ENCODE measurements at regions not wholly inside any gene's neighbourhood (a gene's known extent, or its start where the extent isn't known, plus 50 kb on each side); places are given as distances from the start of the nearest gene placed in this dataset.
"Not testable (repeated sequence)": the region's sequence is repeated elsewhere in the genome, so short reads cannot be mapped to it uniquely, and the experiment has no call there.

DNA sequence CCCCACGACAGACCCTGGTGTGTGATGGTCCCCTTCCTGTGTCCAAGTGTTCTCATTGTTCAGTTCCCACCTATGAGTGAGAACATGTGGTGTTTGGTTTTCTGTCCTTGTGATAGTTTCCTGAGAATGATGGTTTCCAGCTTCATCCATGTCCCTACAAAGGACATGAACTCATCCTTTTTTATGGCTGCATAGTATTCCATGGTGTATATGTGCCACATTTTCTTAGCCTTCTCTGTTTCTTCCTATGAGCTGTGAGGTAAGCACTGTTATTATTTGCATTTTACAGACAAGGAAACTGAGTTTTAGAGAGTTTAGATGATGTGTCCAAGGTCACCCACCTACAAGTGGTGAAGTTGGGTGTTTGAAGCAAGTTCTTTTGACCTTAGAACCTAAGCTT lies 51.1 kb upstream of the BNC1 start:
- not testable (repeated sequence) for H3K27ac ChIP-seq (ENCODE audit: low read depth, low read length); H3K79me2 ChIP-seq (ENCODE audit: insufficient read depth, low read length); H2AFZ ChIP-seq (ENCODE audit: low read length); H3K36me3 ChIP-seq (ENCODE audit: insufficient read depth, low read length); H3K4me1 ChIP-seq (ENCODE audit: insufficient read depth, low read length); H3K27me3 ChIP-seq (ENCODE audit: insufficient read depth, low read length); DNase-seq (ENCODE audit: insufficient read length, low spot score, missing footprints); H3K4me2 ChIP-seq (ENCODE audit: insufficient read depth, low read length); H3K9me3 ChIP-seq (ENCODE audit: low read depth, low read length); H3K4me3 ChIP-seq (ENCODE audit: insufficient read depth, low read length); H4K20me1 ChIP-seq (ENCODE audit: insufficient read depth, low read length)

GRCh38 chr15:83339396-83339795 lies 54.9 kb upstream of the BNC1 start:
- Histone ChIP-seq H2AFZ (ENCODE audit: low read length) (no peak overlapping the region), H3K36me3 (ENCODE audit: insufficient read depth, low read length) (no peaks in the 10 kb centered on the region)

GRCh38 chr15:83340087-83340486 lies 55.6 kb upstream of the BNC1 start:
- DNase-seq (ENCODE audit: insufficient read length, low spot score, missing footprints) = no peak
- TF ChIP-seq CTCF (IDR thresholded peaks at IDR 0.05; ENCODE audit: extremely low read depth, low read depth, low read length) = no peak
- Histone ChIP-seq H3K79me2 (ENCODE audit: insufficient read depth, low read length) (no peaks in the 10 kb centered on the region), H3K27me3 (ENCODE audit: insufficient read depth, low read length) (peaks cover 9% of the 10 kb centered on the region), H4K20me1 (ENCODE audit: insufficient read depth, low read length) (no peaks in the 10 kb centered on the region), H3K4me3 (ENCODE audit: insufficient read depth, low read length) (no peak overlapping the region), H2AFZ (ENCODE audit: low read length) (no peak overlapping the region), H3K4me2 (ENCODE audit: insufficient read depth, low read length) (no peak overlapping the region), H3K9me3 (ENCODE audit: low read depth, low read length) (no peaks in the 10 kb centered on the region), H3K27ac (ENCODE audit: low read depth, low read length) (no peak overlapping the region), H3K36me3 (ENCODE audit: insufficient read depth, low read length) (no peaks in the 10 kb centered on the region), H3K4me1 (ENCODE audit: insufficient read depth, low read length) (no peaks in the 10 kb centered on the region)

More at GRCh38 chr15:83339396-83339795, 54.9 kb upstream of the BNC1 start:
- no peak for TF ChIP-seq CTCF (IDR thresholded peaks at IDR 0.05; ENCODE audit: extremely low read depth, low read depth, low read length)
- no peaks in the 10 kb centered on the region for H3K9me3 ChIP-seq (ENCODE audit: low read depth, low read length)
- H3K4me1 ChIP-seq (ENCODE audit: insufficient read depth, low read length) = no peaks in the 10 kb centered on the region
- H3K79me2 ChIP-seq (ENCODE audit: insufficient read depth, low read length) = no peaks in the 10 kb centered on the region
- no peak for DNase-seq (ENCODE audit: insufficient read length, low spot score, missing footprints)
- no peak overlapping the region for H3K4me3 ChIP-seq (ENCODE audit: insufficient read depth, low read length)
- no peaks in the 10 kb centered on the region for H4K20me1 ChIP-seq (ENCODE audit: insufficient read depth, low read length)
- no peak overlapping the region for H3K4me2 ChIP-seq (ENCODE audit: insufficient read depth, low read length)
- H3K27ac ChIP-seq (ENCODE audit: low read depth, low read length) = no peak overlapping the region
- H3K27me3 ChIP-seq (ENCODE audit: insufficient read depth, low read length) = peaks cover 9% of the 10 kb centered on the region

- Histone ChIP-seq H3K4me1 (ENCODE audit: insufficient read depth, low read length) (no peaks in the 10 kb centered on the region), H3K4me2 (ENCODE audit: insufficient read depth, low read length) (no peak overlapping the region), H4K20me1 (ENCODE audit: insufficient read depth, low read length) (no peaks in the 10 kb centered on the region), H3K27me3 (ENCODE audit: insufficient read depth, low read length) (peaks cover 13% of the 10 kb centered on the region), H2AFZ (ENCODE audit: low read length) (no peak overlapping the region), H3K79me2 (ENCODE audit: insufficient read depth, low read length) (no peaks in the 10 kb centered on the region), H3K4me3 (ENCODE audit: insufficient read depth, low read length) (no peak overlapping the region), H3K36me3 (ENCODE audit: insufficient read depth, low read length) (no peaks in the 10 kb centered on the region), H3K9me3 (ENCODE audit: low read depth, low read length) (no peaks in the 10 kb centered on the region), H3K27ac (ENCODE audit: low read depth, low read length) (no peak overlapping the region)
- no peak for DNase-seq (ENCODE audit: insufficient read length, low spot score, missing footprints)
- TF ChIP-seq CTCF (IDR thresholded peaks at IDR 0.05; ENCODE audit: extremely low read depth, low read depth, low read length) = no peak
Measured at GRCh38 chr15:83346342-83346741, 61.9 kb upstream of the BNC1 start.
